NCI-H187 (cell line): ENCODE measurements at regions not wholly inside any gene's neighbourhood (a gene's known extent, or its start where the extent isn't known, plus 50 kb on each side); places are given as distances from the start of the nearest gene placed in this dataset.
"Not testable (repeated sequence)": the region's sequence is repeated elsewhere in the genome, so short reads cannot be mapped to it uniquely, and the experiment has no call there.

Experiments
- DNase-seq, 2 experiments: peaks; one replicate each; lab custom pipeline; 2025; lab: John Stamatoyannopoulos, UW

DNA sequence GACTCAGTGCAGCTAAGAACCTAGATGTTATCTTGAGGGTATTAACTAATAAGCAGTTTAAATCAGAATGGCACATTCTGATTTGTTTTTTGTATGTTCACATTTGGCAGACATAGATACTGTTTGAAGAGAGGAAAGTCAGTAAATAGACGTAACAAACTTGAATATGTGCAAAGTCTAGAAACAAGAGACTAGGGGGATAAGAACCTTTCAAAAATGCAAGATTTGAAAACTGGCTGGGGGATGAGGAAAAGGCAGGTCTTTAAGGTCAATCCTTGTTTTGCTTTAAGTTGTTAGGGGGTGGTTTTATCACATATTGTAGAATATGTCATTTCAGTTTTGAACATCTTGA lies 136.5 kb downstream of the ZNF92 start:
- not testable (repeated sequence) for DNase-seq

DNA sequence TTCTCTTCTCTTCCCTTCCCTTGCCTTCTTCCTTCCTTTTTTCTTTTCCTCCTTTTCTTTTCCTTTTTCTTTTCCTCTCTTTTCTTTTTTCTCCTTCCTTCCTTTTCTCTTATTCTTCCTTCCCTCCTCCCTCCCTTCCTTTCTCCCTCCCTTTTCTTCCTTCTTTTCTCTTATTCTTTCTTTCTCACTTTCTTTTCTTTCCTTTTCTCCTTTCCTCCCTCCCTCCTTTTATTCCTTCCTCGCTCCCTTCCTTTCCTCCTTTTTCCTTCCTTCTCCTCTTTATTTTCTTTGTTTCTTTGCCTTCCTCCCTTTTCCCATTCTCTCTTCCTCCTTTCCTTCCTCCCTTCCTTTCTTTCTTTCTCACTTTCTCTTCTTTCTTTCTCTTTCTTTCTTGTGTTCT lies 146.1 kb downstream of the ZNF92 start:
- not testable (repeated sequence) for DNase-seq

DNA sequence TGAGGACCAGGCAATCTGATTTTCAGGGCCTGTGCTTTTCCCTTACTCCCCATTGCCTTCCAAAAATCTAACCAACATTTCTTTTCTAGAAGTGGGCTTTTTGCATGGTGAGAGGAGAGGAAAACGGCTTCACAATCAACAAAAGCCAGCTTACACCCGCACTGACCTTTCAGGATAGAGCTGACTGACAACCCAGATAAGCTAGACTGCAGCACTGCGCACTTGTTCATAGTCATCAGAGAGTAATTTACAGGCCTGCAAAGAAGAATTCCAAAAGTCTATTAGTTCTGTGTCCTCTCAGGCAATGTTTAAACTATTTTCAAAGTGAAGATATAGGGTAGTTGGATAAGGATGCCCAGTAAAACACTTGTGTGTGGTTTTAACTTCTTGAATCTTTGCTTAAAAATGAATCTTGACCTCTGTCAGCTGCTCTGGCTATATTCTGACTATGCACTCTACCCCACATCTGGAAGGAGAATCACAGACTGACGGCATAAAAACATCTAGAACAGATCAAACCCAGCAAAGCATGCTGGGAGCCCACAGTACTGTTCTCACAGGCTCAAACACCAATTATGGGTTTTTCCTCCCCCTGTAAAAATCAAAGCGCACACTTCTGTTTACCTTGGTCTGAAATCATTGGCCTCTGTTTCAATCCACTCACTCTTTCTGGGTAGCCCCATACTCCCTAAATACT lies 172.0 kb downstream of the ZNF92 start:
- DNase-seq: not testable (repeated sequence)

DNA sequence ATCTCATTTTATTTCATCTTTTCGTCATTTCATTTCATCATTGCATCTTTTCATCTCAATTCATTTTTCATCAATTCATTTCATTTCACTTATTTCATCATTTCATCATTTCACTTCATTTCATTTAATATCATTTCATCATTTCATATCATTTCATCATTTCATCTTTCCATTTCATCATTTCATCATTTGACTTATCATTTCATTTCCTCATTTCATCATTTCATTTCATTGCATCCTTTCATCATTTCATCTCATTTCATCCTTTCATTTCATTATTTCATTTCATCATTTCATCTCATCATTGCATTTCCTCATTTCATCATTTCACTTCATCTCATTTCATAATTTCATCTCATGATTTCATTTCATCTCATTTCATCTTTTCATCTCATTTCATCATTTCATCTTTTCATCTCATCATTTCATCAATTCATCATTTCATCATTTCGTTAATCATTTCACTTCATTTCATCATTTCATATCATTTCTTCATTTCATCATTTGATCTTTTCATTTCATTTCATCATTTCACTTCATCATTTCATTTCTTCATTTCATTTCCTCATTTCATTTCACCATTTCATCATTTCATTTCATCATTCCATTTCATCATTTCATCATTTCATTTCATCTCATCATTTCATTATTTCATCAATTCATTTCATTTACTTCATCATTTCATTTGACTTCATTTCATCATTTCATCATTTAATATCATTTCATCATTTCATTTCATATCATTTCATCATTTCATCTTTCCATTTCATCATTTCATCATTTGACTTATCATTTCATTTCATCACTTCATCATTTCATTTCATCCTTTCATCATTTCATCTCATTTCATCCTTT lies 176.2 kb downstream of the ZNF92 start:
- DNase-seq: not testable (repeated sequence)

DNA sequence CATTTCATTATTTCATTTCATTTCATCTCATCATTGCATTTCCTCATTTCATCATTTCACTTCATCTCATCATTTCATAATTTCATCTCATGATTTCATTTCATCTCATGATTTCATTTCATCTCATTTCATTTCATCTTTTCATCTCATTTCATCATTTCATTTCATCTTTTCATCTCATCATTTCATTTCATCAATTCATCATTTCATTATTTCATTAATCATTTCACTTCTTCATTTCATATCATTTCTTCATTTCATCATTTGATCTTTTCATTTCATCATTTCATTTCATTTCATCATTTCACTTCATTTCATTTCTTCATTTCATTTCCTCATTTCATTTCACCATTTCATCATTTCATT lies 176.8 kb downstream of the ZNF92 start:
- DNase-seq: not testable (repeated sequence)

DNA sequence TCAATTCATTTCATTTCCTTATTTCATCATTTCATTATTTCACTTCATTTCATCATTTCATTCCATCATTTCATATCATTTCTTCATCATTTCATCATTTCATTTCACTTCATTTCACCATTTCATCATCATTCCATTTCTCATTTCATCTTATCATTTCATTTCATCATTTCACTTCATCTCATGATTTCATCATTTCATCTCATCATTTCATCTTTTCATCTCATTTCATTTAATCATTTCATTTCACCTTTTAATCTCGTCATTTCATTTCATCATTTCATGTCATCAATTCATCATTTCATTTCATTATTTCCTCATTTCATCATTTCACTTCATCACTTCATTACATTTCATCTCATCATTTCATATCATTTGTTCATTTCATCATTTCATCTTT lies 177.4 kb downstream of the ZNF92 start:
- not testable (repeated sequence) for DNase-seq

DNA sequence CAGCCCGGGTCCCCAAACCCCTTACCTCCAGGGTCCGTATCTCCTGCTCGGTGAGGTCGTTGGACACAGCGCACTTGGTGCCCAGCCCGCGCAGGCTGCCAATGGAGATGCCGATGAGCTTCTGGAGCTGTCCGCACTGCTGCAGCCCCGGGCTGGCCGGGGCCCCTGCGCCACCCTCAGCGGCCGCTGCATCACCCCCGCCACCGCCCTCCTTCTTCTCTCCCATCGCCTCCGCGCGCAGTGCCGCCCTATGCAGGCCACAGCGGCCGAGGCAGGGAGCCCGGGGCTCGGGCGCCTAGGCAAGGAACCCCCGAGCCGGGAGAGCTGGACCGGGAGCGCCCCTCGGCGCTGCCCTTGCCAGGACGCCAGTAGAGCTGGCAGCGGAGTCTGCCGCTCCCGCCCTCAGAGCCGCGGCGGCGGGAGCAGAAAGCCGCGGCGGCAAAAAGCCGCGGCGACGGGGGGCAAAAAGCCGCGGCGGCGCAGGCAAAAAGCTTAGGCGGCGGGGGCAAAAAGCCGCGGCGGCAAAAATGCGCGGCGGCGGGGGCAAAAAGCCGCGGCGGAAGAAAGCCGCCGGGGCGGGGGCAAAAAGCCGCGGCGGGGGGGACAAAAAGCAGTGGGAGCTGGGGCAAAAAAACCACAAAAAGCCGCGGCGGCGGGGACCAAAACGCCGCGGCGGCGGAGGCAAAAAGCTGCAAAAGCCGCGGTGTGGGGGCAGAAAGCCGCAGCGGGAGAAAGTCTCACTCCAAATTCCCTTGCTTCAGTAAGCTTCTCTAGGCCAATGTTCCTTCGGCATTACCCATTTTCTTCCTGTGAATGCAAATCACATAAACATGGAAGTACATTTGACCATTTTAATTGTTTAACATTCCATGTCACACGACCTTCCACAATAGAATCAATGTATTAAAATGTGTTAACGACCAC lies 181.2 kb downstream of the ZNF92 start:
- not testable (repeated sequence) for DNase-seq

DNA sequence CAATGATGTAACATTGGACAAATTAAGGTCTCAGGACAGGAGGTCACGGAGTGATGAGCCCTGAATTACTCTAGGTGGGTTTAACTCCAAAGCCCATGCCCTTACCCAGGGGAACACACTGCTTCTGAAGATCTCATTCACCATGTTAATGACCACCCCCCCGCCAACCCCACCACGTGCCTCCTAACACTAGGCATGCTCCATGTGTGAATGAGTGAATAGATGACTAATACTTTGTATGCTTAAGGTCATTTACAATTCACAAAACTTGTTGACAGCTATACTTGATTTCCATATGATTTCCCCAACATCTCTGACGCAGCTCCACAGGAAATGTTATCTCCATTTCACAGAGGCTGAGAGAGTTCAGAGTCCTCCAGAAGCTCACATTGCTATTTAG lies 184.9 kb downstream of the ZNF92 start:
- DNase-seq: not testable (repeated sequence)

DNA sequence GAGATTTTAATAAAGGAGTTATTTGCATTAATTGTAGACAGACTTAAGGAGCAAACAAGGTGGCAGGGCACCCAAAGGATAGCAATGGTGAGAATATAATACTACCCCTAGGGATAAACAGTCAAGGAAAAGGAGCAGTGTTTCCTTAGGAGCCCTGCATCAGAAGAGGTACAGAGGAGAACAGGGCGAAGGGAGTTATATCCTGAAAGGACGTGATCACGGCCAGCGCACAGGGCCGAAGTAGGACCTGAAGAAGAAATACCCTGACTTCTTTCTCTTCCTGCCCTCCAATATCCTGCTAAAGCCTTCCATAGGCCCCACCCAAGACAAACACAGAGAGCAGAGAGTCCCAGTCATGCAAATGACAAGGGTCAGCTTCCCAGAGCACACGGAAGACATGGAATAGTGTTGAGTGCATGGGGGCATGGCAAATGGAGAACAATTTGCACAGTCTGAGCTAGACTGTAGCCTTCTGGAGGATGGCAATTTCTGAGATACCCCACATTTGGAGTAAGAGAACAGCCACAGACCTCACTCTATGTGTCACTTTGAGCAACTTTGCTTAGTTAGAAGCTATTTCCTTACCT lies 188.2 kb downstream of the ZNF92 start:
- not testable (repeated sequence) for DNase-seq

DNA sequence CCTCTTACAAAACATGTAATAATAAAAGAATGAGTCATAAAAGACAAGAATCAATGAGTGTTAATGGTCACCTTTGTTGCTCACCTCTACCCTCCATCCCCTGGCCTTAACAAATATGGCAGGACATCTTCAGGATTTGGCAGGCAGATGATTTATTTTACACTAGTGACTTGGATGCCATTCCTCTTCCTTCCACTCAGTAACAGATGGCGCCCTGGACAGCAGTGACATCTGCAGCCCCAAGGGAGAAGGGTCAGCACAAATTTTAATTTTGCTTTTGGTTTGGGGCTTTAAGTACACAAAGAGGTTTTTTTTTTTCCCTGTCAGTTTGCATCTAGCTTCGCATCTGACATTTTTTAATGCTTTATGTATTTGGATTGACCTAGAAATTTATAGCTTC lies 188.9 kb downstream of the ZNF92 start:
- not testable (repeated sequence) for DNase-seq

DNA sequence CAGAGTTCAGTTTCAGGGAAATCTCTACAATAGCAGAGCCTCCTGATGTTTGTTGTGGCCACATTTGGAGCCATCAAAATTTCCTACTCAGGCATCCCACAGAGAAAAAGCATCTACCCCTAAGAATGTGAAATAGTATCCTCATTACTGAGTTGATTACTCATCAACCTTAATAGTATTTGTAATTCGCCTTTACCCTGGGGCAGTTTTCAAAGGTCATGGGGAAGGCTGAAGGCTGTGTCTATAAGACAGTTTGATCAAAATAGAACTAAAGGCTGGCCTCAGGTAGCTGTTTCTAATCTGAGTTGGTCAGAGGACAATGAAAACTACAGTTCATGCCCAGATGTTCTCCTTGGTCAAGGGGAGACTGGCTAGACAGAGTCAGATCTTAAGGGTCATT lies 189.7 kb downstream of the ZNF92 start:
- not testable (repeated sequence) for DNase-seq

DNA sequence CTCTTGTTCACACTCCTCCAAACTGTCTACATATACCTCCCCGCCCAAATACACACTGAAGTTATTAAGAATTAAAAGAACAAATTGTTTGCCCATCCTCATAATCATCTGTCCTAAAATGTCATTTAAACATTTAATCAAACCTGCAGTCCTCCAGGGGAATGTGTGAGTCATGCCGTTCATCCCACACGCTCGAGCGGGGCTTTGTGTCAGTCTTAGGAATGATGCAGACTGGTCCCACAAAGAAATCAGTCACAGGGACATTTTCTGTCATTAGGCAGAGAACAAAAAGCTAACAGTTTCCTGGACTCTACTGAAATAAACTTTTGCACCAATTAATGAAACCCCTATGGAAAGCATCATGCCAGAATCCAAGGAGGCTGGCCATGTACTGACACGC lies 194.6 kb downstream of the ZNF92 start:
- DNase-seq: not testable (repeated sequence)

DNA sequence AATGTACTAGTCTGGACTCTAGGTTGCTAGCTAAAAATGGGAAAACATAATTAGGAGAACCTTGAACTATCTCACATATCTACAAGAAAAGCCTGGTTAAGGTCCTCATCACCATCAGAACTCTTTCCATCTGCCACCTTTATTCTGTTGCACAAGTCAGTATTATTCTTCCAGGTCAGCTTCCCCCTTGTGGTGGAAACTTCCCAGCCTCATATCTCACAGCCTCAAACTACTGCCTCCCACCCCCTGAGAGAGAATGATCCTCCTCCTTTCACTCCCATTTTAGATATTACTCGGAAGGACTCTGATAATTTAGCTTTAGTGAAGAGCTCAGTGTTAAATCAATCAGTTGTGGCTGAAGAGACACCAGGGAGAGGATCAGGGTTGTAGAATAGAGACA lies 197.3 kb downstream of the ZNF92 start:
- DNase-seq: not testable (repeated sequence)

DNA sequence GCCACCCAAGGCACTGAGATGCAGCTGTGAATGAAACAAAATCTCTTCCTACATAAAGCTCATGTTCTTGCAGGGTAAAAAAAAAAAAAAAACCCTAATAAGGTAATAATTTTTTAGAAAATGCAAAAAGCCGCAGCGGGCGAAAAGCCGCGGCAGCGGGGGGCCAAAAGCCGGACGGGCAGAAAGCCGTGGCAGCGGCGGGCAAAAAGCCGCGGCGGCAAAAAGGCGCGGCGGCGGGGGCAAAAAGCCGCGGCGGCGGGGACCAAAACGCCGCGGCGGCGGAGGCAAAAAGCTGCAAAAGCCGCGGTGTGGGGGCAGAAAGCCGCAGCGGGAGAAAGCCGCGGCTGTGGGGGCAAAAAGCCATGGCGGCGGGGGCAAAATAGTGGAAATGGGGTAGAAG lies 198.9 kb downstream of the ZNF92 start:
- not testable (repeated sequence) for DNase-seq

DNA sequence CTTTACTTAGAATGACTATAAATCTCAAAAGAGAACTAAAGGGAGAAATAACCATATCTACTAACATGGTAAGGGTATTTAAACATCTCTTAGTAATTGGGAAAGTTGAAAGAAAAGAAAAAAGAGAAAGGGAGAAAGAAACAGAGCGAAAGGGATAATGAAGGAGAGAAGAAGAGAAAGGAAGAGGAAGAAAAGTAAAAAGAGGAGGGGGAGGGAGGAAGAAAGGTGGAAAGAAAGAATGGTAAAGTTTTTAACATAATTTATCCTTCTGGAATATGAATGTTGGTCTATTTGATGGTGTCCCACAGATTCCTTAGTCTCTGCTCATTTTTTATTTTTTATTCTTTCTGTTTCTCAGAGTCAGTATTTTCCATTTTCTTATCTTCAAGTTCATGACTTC lies 202.7 kb downstream of the ZNF92 start:
- DNase-seq: not testable (repeated sequence)

DNA sequence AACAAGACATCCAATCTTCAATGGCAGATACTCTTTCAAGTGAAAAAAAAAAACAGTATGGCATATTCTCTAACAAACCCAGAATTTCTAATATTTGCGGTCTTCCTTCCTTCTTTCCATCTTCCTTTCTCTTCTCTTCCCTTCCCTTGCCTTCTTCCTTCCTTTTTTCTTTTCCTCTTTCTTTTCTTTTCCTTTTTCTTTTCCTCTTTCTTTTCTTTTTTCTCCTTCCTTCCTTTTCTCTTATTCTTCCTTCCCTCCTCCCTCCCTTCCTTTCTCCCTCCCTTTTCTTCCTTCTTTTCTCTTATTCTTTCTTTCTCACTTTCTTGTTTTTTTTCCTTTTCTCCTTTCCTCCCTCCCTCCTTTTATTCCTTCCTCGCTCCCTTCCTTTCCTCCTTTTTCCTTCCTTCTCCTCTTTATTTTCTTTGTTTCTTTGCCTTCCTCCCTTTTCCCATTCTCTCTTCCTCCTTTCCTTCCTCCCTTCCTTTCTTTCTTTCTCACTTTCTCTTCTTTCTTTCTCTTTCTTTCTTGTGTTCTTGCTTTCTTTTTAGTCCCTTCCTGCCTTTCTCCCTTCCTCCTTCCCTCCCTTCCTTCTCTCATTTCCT lies 209.0 kb downstream of the ZNF92 start:
- DNase-seq: not testable (repeated sequence)

DNA sequence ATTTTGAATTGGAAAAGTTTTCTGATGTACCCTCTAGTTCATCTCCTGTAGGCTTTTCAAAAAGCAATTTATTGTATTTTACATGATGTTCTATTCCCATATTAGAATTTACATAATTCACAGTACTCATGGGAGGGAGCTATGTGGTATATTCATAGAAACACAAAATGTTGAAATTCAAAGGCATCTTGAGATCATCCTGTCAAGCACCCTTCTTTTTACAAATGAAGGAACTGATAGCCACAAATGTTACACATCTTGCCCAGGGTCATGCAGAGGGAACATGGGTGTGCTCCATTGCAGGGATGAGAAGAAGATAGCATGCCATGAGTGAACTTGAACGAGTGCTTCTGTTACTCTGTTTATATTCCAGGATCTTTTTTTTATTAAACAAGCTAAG lies 228.8 kb downstream of the ZNF92 start:
- not testable (repeated sequence) for DNase-seq

DNA sequence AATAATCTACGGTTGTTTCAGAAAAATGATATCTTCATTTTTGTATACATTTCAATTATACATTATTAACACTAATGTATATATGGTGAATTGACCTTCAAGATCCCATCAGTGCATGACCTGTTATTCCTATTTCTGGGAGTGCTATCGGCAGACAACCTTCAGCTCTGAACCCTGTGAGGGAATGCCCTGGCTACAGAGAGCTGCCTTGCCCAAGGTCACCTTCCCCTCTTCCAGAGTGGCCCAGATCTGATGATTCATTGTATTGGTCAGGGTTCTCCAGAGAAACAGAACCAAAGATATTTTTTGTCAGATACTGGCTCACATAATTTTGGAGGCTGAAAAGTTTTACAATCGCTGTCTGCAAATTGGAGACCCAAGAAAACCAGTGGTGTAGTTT lies 235.5 kb downstream of the ZNF92 start:
- DNase-seq: no peak

DNA sequence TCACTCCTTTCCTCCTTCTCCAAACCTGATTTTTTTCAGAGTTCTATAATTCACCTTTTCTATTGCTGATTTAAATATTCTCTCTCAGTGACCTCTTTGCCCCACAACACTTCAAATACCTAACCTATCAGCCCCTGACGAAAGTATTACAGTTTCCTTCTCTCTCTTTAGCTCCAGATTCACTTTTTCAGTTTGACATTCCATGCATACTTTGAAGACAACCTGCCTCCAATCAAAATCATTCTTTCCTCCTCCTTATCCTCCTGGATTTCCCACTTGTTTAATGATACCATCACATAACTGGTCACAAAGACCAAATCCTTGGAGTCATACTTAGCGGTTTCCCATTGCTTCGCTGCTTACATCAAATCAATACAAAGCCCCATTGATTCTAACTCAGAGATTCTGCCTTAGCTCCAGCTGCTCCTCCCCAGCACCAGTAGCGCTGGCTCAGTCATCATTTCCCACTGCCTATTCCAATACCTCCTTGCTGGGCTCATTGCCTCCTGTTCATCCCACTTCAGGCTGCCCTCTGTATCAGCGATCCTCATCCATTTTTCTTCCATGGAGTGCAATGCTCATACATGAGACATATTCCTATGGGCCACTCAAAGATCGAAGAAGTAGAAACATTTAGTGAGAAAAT lies 240.1 kb downstream of the ZNF92 start:
- DNase-seq: not testable (repeated sequence)

DNA sequence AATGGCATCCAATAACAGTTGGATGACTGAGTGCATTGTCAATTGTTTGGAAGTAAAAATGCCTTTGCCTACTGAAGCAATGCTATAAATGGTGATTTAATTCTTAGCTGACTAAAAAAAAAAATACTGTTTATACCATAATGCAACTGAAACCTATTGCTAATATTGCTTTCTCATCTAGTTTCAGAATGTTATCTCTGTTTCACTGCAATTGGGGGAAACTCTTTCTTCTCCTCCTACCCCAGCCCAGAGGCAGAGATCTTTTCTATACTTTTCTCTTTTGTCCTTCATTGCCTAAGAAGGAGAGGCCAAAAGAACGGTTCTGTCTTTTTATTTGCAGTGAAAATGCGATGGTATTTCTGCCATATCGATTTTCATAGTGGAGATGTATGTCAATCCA lies 242.5 kb downstream of the ZNF92 start:
- not testable (repeated sequence) for DNase-seq

DNA sequence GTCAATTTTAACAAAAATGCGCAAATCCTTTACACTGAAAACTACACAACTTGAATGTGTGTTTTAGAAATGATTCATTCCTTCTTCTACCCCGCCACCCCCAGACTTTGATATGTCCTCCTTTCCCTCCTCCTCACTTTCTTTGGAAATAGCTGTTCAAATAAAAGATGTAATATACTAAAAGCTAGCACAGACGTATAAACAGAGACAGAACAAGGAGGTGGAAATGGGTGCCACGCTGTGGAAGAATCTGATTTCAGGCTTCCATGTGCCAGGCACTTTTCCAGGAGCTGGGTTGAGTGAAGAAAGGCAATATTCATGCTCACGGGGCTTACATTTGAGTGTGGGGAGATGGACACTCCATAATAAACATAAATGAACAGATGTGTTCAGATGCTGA lies 246.6 kb downstream of the ZNF92 start:
- DNase-seq: not testable (repeated sequence)
